ENCODE measurements at regions not wholly inside any gene's neighbourhood (a gene's known extent, or its start where the extent isn't known, plus 50 kb on each side); places are given as distances from the start of the nearest gene placed in this dataset.

GRCh38 chr18:46338205-46338604, 234.0 kb downstream of the HAUS1 start:
- in situ Hi-C loops (cut with MboI), result no loop called here
- Histone ChIP-seq H3K27me3 (replicated peaks; ENCODE audit: insufficient read depth) (peaks cover 77% of the 10 kb centered on the region), H3K4me1 (ENCODE audit: insufficient read depth) (no peaks in the 10 kb centered on the region), H3K79me2 (ENCODE audit: insufficient read depth) (no peaks in the 10 kb centered on the region), H3K9me3 (ENCODE audit: low read depth) (no peaks in the 10 kb centered on the region), H3K9ac (no peak overlapping the region), H2AFZ (no peak overlapping the region), H3K9me2 (ENCODE audit: insufficient read depth) (no peaks in the 10 kb centered on the region), H3K27ac (no peak overlapping the region), H3K4me2 (ENCODE audit: unreplicated experiment) (no peak overlapping the region), H4K20me1 (ENCODE audit: insufficient read depth) (no peaks in the 10 kb centered on the region), H3K36me3 (ENCODE audit: low read depth) (no peaks in the 10 kb centered on the region), H3K4me3 (no peak overlapping the region), H3F3A (ENCODE audit: insufficient read depth) (no peaks in the 10 kb centered on the region)
- TF ChIP-seq EZH2 (IDR thresholded peaks at IDR 0.05; ENCODE audit: insufficient read depth, poor library complexity, severe bottlenecking), result no peak
- WGBS, 2 experiments (ENCODE audit: low coverage in 1 of 2, low lambda C conversion rate in 2 of 2, missing lambda C conversion rate in 2 of 2), result 41 to 48% methylated on average over 2 of the region's 2 CpGs
- DNase-seq, result no peak

GRCh38 chr18:46338766-46339165, 234.6 kb downstream of the HAUS1 start:
- Histone ChIP-seq H3K27ac (no peak overlapping the region), H3K36me3 (ENCODE audit: low read depth) (no peaks in the 10 kb centered on the region), H3K4me1 (ENCODE audit: insufficient read depth) (no peaks in the 10 kb centered on the region), H3K79me2 (ENCODE audit: insufficient read depth) (no peaks in the 10 kb centered on the region), H3K9me2 (ENCODE audit: insufficient read depth) (no peaks in the 10 kb centered on the region), H3K27me3 (replicated peaks; ENCODE audit: insufficient read depth) (peaks cover 74% of the 10 kb centered on the region), H3K4me2 (ENCODE audit: unreplicated experiment) (no peak overlapping the region), H3K4me3 (no peak overlapping the region), H2AFZ (no peak overlapping the region), H4K20me1 (ENCODE audit: insufficient read depth) (no peaks in the 10 kb centered on the region), H3F3A (ENCODE audit: insufficient read depth) (no peaks in the 10 kb centered on the region), H3K9me3 (ENCODE audit: low read depth) (no peaks in the 10 kb centered on the region), H3K9ac (no peak overlapping the region)
- no peak for TF ChIP-seq EZH2phosphoT487 (IDR thresholded peaks at IDR 0.05; ENCODE audit: insufficient read depth, low read depth)
- TF ChIP-seq EZH2 (IDR thresholded peaks at IDR 0.05; ENCODE audit: insufficient read depth, poor library complexity, severe bottlenecking), result no peak
- 41 to 55% methylated on average over 7 of the region's 7 CpGs for WGBS, 2 experiments (ENCODE audit: low coverage in 1 of 2, low lambda C conversion rate in 2 of 2, missing lambda C conversion rate in 2 of 2)
- DNase-seq, result no peak
- in situ Hi-C loops (cut with MboI), result no loop called here

- 56 to 58% methylated on average over 7 of the region's 7 CpGs for WGBS, 2 experiments (ENCODE audit: low coverage in 1 of 2, low lambda C conversion rate in 2 of 2, missing lambda C conversion rate in 2 of 2)
These were observed 236.5 kb downstream of the HAUS1 start for GRCh38 chr18:46340716-46341115.

GRCh38 chr18:46341986-46342525, 237.9 kb downstream of the HAUS1 start:
- Histone ChIP-seq H3F3A (ENCODE audit: insufficient read depth) (no peaks in the 10 kb centered on the region), H2AFZ (no peak overlapping the region), H3K36me3 (ENCODE audit: low read depth) (no peaks in the 10 kb centered on the region), H4K20me1 (ENCODE audit: insufficient read depth) (no peaks in the 10 kb centered on the region), H3K27me3 (replicated peaks; ENCODE audit: insufficient read depth) (peaks cover 46% of the 10 kb centered on the region), H3K9me2 (ENCODE audit: insufficient read depth) (no peaks in the 10 kb centered on the region), H3K9ac (no peak overlapping the region), H3K79me2 (ENCODE audit: insufficient read depth) (no peaks in the 10 kb centered on the region), H3K9me3 (ENCODE audit: low read depth) (no peaks in the 10 kb centered on the region), H3K4me3 (no peak overlapping the region), H3K4me1 (ENCODE audit: insufficient read depth) (no peaks in the 10 kb centered on the region), H3K27ac (no peak overlapping the region), H3K4me2 (ENCODE audit: unreplicated experiment) (no peak overlapping the region)
- in situ Hi-C loops (cut with MboI), result no loop called here
- no peak for TF ChIP-seq EZH2phosphoT487 (IDR thresholded peaks at IDR 0.05; ENCODE audit: insufficient read depth, low read depth)
- no peak for DNase-seq
- WGBS, 2 experiments (ENCODE audit: low coverage in 1 of 2, low lambda C conversion rate in 2 of 2, missing lambda C conversion rate in 2 of 2), result 31 to 40% methylated on average over 6 of the region's 6 CpGs

More at GRCh38 chr18:46340716-46341115, 236.5 kb downstream of the HAUS1 start:
- Histone ChIP-seq H3K4me2 (ENCODE audit: unreplicated experiment) (no peak overlapping the region), H3K79me2 (ENCODE audit: insufficient read depth) (no peaks in the 10 kb centered on the region), H4K20me1 (ENCODE audit: insufficient read depth) (no peaks in the 10 kb centered on the region), H3K4me1 (ENCODE audit: insufficient read depth) (no peaks in the 10 kb centered on the region), H3K4me3 (no peak overlapping the region), H2AFZ (no peak overlapping the region), H3K27ac (no peak overlapping the region), H3K36me3 (ENCODE audit: low read depth) (no peaks in the 10 kb centered on the region), H3K9ac (no peak overlapping the region), H3F3A (ENCODE audit: insufficient read depth) (no peaks in the 10 kb centered on the region), H3K9me2 (ENCODE audit: insufficient read depth) (no peaks in the 10 kb centered on the region), H3K27me3 (replicated peaks; ENCODE audit: insufficient read depth) (peaks cover 58% of the 10 kb centered on the region), H3K9me3 (ENCODE audit: low read depth) (no peaks in the 10 kb centered on the region)
- DNase-seq, result no peak
- TF ChIP-seq EZH2phosphoT487 (IDR thresholded peaks at IDR 0.05; ENCODE audit: insufficient read depth, low read depth) (no peak), EZH2 (IDR thresholded peaks at IDR 0.05; ENCODE audit: insufficient read depth, poor library complexity, severe bottlenecking) (no peak)
- in situ Hi-C loops (cut with MboI), result no loop called here

GRCh38 chr18:46343456-46343855, 239.3 kb downstream of the HAUS1 start:
- no peaks in the 10 kb centered on the region for H3F3A ChIP-seq (ENCODE audit: insufficient read depth)
- no peaks in the 10 kb centered on the region for H3K9me2 ChIP-seq (ENCODE audit: insufficient read depth)
- no peak overlapping the region for H2AFZ ChIP-seq
- H3K79me2 ChIP-seq (ENCODE audit: insufficient read depth), result no peaks in the 10 kb centered on the region
- no peak overlapping the region for H3K4me2 ChIP-seq (ENCODE audit: unreplicated experiment)
- no peaks in the 10 kb centered on the region for H3K9me3 ChIP-seq (ENCODE audit: low read depth)
- H3K9ac ChIP-seq, result no peak overlapping the region
- H3K4me3 ChIP-seq, result no peak overlapping the region
- in situ Hi-C loops (cut with MboI), result no loop called here
- H3K36me3 ChIP-seq (ENCODE audit: low read depth), result no peaks in the 10 kb centered on the region
- H3K27ac ChIP-seq, result no peak overlapping the region
- H3K4me1 ChIP-seq (ENCODE audit: insufficient read depth), result no peaks in the 10 kb centered on the region
- no peak for DNase-seq
- TF ChIP-seq EZH2 (IDR thresholded peaks at IDR 0.05; ENCODE audit: insufficient read depth, poor library complexity, severe bottlenecking) (no peak), EZH2phosphoT487 (IDR thresholded peaks at IDR 0.05; ENCODE audit: insufficient read depth, low read depth) (no peak)
- H4K20me1 ChIP-seq (ENCODE audit: insufficient read depth), result no peaks in the 10 kb centered on the region
- WGBS, 2 experiments (ENCODE audit: low coverage in 1 of 2, low lambda C conversion rate in 2 of 2, missing lambda C conversion rate in 2 of 2), result 52 to 53% methylated on average over 7 of the region's 7 CpGs
- H3K27me3 ChIP-seq (replicated peaks; ENCODE audit: insufficient read depth), result peaks cover 34% of the 10 kb centered on the region
